Neural progenitor cell (in vitro differentiated cells): ENCODE measurements at regions not wholly inside any gene's neighbourhood (a gene's known extent, or its start where the extent isn't known, plus 50 kb on each side); places are given as distances from the start of the nearest gene placed in this dataset.

ENCODE experiments used
- EZH2 ChIP-seq: fragments of 200-600 bp; sonication (generic); IDR thresholded peaks from 2 replicates; pipeline ENCODE4 v1.6.1; 2017; ENCODE audit warnings: antibody characterized with exemption, mild to moderate bottlenecking, moderate library complexity
- EZH2phosphoT487 ChIP-seq: fragments of 200-600 bp; sonication (generic); IDR thresholded peaks from 2 replicates; pipeline ENCODE4 v1.6.1; 2017; ENCODE audit warnings: antibody characterized with exemption
- TF ChIP-seq, protein P1 (sequence below): fragments of 200-600 bp; sonication (generic); IDR thresholded peaks from 2 replicates; pipeline ENCODE4 v1.5.1; 2017; ENCODE audit warnings: antibody characterized with exemption, mild to moderate bottlenecking

- TF ChIP-seq, protein P1, sequence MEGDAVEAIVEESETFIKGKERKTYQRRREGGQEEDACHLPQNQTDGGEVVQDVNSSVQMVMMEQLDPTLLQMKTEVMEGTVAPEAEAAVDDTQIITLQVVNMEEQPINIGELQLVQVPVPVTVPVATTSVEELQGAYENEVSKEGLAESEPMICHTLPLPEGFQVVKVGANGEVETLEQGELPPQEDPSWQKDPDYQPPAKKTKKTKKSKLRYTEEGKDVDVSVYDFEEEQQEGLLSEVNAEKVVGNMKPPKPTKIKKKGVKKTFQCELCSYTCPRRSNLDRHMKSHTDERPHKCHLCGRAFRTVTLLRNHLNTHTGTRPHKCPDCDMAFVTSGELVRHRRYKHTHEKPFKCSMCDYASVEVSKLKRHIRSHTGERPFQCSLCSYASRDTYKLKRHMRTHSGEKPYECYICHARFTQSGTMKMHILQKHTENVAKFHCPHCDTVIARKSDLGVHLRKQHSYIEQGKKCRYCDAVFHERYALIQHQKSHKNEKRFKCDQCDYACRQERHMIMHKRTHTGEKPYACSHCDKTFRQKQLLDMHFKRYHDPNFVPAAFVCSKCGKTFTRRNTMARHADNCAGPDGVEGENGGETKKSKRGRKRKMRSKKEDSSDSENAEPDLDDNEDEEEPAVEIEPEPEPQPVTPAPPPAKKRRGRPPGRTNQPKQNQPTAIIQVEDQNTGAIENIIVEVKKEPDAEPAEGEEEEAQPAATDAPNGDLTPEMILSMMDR: no peak
- TF ChIP-seq EZH2 (no peak), EZH2phosphoT487 (no peak)
Observed at GRCh38 chr14:100396266-100396795, 73.2 kb downstream of the SLC25A47 start.
